ENCODE measurements at regions not wholly inside any gene's neighbourhood (a gene's known extent, or its start where the extent isn't known, plus 50 kb on each side); places are given as distances from the start of the nearest gene placed in this dataset.

DNA sequence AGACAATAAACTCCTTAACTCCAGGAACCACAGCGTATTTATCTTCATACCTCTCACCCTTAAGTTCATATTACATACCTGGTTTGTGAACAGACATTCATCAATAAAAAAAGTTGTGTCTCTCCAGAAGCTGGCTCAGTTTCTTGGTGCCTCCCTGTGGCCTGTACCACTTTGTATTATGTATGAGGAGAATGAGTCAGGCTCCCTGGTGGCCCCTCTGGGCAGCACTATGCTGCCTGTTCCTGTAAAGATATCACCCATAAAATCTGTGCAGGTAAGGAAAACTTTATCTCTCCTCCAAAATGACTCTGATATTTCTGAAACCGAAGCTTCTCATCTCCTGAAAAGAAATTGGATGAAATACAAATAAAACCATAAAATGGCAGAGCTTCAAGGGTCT lies 198.4 kb upstream of the NT5C1B start:
- no peak for DNase-seq (ENCODE audit: low read depth in 2 of 2)

DNA sequence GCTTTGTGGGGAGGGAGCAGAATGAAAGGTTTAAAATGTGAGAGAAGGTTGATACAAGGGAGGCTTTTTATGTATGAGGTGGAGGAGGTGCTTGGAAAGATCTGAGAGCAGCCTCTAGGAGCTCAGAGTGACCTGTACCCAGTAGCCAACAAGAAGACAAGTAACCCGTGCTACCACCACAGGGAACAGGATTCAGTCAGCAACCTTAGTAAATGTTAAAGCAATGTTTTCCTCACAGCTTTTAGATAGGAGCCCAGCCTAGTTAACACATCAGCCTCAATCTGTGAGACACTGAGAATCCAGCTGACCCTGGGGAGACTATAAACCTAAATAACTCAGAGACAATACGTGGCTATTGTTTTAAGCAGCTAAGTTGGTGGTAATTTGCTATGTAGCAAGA lies 194.9 kb upstream of the NT5C1B start:
- DNase-seq (ENCODE audit: low read depth in 2 of 2): no peak

DNA sequence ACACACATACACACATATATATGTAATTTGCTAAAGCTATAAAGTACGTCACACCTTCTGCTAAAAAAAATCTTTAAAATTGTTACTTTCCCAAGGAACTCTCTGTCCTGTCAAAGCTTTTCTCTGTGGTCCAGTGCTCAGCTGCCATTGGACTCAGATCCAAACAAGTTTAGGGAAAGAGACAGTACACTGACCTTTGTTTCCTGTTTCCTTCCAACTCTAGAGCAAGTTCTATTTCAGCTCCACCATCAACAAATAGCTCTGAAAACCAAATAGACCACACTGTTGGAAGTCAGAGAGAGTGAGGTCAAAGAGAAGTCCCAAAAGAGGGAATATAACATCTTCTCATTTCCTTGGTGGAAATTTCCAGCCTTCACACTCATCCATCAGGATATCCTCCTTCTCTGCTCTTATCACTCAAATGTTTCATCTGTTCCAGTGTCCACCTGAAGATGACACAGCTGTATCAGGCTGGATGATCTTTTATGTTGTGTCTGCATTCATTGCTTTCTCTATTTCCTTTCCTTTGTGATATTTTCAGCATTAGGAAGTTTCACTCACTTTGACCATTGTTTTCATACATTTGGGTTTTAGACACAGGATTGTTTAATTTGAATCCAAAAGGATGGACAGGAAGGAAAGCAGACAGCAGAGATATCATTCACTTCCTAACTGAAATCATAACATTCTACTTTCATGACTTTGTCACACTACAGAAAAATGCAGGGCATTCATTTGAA lies 192.3 kb upstream of the NT5C1B start:
- no peak for DNase-seq (ENCODE audit: low read depth in 2 of 2)

DNA sequence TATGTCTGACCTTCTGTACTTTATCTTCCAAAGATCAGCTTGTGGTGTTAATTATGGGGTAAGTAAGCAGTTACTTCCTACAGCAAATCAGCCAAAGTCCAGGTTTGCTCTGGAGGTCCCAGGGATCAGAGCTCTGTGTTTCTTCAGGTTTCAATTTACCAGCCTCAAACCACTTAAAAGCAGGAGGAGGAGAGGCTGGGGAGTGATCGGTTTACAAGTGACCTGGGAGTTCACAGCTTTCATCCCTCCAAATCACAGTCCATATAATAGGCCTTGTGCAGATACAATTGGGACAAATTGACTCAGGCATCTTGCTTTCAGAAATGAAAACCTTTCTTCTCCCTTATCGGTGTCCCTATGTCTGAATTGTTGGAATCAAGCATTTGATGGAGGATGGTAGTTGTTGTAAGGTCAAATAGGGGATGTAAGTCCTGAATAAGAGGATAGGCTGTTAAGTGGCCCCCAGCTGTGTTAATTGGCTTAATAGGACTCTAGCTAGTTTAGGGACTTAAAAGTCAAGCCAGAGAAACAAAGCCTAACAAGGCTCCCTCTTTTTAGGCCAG lies 188.0 kb upstream of the NT5C1B start:
- DNase-seq (ENCODE audit: low read depth in 2 of 2): no peak

DNA sequence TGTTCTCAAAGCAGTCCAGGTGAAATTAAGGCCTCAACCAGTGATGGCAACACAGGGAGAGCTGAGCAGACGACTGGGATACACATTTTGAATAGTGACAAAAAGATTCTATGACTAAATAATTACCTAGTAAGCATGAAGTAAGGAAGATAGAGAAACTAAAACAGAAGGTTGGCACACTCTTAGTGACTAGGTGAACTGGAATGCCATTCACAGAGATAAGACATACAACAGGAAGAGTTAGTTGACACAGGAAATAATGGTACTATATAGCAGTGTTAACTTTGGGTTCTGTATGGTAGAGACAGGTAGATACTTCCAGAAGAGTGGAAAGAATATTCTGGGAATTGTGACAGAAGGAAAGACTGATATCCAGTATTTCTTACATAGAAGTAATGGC lies 181.8 kb upstream of the NT5C1B start:
- no peak for DNase-seq (ENCODE audit: low read depth in 2 of 2)

DNA sequence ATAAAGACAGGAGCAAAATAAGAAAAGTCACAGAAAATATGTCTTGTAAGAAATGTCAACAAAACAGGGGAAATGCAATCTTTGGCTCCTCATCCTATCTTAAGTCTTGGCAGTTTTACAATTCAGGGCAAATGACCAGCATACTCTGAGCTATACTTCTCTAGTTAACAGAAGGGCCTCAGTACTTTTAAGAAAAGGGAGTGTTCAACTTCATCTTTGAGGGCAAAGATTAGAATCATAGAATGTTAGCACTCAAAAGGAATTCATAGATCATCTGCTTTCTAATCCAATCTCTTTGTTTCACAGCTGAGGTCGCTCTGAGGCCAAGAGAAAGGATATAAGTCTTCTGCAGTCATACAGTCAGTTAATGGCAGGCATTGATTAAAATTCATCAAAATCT lies 174.0 kb upstream of the NT5C1B start:
- DNase-seq (ENCODE audit: low read depth in 2 of 2): no peak

DNA sequence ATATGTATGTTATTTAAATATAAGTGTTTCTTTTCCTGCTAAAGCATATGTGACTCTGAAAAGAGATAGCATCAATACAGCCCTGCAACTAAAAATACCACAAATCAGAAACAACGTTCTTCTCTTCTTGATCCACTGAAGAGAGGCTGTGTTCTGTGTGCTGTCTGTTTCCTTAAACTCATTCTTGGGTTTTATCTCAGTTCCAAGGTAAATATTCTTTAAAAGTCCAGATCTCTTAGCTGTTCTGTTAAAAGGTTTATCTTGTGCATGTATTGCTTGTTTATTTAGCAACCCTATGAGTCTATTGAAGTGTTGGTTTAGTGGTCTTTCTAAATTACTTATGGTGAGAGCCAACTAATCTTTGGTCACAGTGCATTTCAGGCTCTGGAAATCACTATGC lies 173.3 kb upstream of the NT5C1B start:
- DNase-seq (ENCODE audit: low read depth in 2 of 2): no peak

DNA sequence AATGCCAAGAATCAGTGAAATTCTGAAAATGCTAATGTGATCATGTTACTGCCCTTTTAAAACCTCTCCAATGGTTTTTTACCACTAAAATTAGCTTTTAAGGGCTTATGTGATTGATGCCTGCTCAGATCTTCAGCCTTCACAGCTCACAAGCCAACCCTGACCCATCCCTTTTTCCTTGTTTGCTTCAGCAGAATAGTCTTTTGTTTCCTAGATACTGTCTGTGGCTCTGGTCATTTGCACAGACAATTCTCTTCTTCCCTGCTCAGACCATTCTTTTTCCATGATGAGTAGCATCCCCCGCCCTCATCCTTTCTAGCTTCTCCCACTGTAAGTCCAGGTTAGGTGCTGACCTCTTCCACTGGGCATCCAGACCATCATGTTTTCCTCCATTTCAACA lies 164.9 kb upstream of the NT5C1B start:
- DNase-seq (ENCODE audit: low read depth in 2 of 2): no peak

DNA sequence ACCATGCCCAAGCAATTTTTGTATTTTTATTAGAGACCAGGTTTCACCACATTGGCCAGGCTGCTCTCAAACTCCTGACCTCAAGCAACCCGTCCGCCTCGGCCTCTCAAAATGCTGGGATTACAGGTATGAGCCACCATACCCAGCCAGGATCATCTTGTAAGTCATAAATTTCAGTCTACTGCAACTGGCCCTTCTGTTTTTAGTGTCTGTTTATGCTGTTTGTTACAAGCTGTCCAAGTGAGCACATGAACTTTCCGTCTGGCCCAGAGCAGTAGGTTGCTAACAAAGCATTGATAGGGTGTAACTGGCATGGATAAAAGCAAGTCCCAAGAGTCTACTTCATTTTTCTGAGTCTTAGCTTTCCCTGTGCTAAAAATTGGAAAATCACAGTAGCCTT lies 164.4 kb upstream of the NT5C1B start:
- DNase-seq (ENCODE audit: low read depth in 2 of 2): no peak

DNA sequence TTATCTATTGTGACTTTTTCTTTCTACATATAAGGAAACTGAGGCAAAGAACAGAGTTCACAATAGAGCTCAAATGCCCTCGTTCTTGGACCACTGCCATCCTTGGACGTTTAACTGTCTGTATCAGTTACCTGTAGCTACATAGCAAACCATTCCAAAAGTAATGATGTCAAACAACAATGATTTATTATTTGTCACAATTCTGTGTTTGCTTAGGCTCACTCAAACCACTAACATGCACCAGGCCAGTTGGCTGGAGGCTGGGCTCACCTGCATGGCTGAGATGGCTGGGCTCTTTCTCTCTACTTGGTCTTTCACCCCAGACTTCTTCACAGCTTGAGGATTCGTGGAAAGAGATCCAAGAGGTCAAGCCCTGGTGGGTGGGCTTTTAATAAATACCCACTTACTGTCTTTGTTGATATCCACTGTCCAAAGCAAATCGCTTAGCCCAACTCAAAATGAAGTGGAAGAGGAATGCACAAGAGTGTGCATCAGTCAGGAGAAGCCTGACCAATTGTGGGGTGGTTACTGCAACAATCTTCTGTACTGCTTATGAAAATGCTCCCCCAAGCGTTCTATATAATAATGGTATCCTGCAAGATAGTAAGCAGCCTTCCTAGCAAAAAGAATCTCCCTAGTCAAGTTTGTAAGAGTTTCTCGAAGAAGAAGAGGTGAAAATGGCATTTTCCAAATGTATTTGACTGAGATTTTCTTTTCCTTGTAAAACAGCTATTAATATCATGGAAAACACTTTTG lies 163.5 kb upstream of the NT5C1B start:
- no peak for DNase-seq (ENCODE audit: low read depth in 2 of 2)

DNA sequence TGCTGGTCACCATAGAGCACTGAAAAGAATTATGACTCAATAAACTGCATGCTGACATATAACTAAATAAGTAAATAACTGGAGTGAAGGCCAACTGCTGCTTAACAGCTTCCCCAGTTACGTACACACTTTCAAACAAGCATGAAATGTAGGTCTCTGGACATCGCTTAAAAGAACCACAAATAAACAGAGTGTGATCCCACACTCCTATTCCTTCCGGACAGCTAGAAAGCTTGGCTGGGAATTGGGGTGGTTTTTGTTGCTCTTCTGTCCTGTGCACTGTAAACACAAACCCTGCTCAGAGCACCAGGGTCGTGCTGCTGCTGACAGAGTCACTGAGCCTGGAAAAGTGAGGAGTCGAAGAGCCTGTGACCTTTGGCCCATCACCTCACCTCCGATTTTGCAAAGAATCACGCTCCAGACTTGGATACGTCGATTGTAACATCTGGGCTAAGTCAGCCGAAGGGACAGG lies 162.7 kb upstream of the NT5C1B start:
- DNase-seq (ENCODE audit: low read depth in 2 of 2): no peak

DNA sequence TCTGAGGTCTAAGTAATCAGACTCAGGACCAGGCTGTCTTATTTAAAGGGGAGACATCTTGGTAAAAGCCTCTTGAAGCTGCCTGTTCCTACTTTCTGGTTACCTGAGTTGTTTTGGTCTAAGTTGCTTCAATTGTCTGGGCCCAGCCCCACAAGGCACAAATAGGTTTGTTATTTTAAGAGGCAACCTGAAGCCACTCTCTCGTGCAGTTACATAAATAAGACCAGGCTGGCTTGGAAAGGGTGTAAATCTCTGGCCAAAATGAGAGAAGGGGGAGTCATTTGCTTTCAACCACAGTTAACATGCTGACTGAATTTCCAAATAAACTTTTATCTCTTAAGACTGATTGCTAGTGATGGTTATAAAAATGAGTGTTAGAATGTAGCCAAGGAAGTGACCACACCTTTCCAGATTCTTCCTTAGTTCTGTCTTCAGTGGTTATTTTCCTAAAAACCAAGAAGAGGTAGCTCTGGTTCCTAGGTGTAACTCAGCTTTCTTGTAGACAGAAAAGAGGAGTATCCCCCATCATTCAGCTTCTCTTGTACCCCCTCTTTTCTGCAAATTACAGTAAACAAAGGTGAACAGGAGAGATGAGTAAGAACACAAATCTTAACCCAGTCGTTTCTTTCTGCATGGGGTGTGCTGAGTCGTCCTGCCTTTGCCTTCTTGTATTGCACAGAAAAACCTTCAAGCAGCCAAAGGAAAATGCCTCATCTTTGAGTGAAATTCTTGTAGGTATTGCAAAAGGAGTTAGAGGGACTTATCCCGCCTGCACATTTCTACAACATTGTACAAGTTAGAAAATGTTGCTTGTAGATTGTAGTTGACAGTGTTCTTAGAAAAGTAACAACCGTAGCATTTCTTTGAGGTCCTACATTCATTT lies 161.5 kb upstream of the NT5C1B start:
- no peak for DNase-seq (ENCODE audit: low read depth in 2 of 2)

DNA sequence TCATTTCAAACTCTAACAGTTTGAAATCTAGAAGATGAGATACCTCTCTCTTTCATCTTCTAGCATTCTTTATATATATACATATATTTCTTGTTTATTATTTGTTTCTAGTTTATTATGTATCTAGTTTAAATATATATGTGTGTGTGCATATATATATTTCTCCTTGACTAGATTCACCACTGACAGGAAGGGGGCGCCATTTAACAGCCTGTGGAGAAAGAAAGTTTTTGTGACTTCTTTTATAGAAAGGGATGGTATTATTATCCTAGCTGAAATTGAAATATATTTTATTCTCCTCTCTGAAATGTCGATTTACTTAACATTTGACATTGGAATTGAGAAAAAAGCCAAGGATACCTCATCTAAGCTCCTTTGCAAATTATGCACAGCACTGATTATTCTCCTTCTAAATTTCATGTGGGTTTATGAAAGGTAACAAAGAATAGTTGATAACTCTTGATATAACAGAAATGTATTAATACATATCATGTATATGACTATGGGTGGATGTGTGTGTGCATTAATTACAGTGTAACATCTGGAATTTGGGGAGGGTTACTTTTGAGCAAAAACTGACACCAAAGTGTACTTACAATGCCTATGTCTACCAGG lies 160.7 kb upstream of the NT5C1B start:
- peak; percentile 2 to 16 for DNase-seq (ENCODE audit: low read depth in 2 of 2)

DNA sequence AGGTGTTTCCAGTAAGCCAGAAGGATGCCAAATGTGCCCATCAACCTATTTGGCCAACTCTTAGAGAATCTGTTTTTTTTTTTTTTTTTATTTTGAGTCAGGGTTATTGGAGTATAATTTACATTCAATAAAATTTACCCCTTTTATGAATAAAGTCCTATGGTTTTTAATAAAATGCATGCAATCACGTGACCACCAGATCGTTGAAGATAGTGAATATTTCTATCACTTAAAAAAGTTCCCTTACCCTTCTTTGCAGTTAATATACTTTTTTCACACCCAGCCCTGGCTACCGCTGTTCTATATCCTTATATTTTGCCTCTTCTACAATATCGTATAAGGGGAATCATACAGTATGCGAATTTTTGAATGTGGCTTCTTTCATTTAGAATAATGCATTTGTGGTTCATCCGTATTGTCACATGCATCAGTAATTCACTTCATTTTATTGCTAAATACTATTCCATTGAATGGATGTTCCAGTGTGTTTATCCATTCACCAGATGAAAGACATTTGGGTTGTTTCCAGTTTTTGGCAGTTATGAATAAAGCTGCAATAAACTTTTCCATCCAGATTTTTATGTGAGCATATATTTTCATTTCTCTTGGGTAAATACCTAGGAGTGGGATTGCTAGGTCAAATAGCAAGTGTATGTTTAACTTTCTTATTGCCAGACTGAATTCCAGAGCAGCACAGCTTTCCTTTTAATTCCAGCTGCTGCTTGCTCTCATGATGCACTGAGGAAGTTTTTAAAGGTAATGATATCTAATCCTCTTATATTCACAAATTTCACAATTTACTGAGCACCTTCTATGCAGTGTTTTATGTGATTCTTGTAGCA lies 156.3 kb upstream of the NT5C1B start:
- DNase-seq (ENCODE audit: low read depth in 2 of 2): no peak

DNA sequence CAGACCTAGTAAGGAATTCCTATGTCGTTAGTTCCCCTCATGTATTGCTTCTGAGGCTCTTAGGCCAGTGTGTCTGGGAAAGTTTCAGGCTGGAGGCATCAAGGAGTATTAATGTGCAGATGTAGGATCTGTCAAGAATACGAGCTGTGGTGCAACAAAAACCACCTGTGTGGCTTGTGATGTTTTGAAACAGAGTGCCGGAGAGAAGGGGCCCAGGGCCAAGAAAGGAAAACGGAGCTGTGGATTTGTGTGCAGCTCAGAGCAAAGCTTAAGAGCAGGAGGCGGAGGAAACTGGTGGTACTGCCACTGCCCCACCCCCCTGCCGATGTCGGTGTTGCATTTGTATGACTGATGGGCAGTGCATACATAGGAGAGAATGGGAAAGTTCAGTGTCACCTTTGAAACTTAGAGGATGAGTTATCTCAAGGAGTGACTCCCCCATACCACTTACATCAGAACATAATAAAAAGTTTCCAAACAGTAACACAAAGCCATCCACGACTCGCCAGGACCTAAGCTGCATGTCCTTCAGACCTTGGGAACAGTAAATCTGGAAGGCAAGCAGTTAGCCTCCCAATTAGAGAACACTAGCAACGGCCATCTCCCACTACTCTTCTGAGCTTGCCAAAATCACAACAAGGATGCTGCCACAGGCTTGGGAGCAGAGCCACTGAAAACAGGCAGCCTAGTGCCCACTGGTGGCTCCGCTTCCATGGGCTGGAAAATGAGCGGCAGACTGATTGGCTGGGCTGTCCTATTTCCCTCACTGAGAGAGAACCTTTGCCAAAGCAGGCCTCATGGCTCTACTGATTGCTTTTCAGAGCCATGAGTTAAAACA lies 152.7 kb upstream of the NT5C1B start:
- DNase-seq (ENCODE audit: low read depth in 2 of 2): no peak

DNA sequence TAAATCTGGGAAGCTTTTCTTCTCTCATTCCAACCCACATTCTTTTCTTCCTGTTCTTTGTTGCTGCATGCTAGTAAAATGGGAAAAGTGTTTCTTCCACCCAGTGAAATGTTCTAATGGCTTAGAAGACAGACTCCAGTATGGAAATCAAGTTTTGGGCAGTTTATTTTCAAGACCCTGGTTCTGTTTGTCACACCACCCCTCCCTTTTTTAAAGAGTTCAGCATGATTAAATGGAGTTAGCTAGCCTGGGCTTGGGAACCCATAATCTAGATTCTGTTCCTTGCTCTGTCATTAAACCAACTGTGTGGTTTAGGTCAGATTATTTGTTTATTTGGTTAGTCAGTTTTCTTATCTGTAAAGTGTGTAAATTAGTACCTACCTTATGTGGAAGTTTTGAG lies 151.8 kb upstream of the NT5C1B start:
- DNase-seq (ENCODE audit: low read depth in 2 of 2): no peak

DNA sequence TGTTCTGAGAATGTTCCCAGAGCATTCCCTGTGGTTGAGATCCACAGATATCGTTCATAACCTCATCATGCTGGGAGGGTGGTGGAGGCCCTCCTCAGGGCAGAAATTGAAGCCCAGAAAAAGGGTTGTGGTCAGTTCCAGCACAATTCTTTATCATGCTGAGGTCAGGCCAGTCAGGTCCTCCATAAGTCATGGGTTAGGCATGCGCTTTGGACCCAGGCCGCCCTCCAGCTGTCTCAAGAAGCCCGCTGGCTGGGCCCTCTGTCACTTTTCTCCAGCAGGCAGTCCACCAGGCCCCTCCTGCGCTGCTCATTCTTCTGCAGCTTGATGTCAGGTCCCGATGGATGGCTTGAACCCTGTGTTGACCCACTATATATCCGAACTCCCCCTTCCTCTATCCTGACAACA lies 151.1 kb upstream of the NT5C1B start:
- no peak for DNase-seq (ENCODE audit: low read depth in 2 of 2)

DNA sequence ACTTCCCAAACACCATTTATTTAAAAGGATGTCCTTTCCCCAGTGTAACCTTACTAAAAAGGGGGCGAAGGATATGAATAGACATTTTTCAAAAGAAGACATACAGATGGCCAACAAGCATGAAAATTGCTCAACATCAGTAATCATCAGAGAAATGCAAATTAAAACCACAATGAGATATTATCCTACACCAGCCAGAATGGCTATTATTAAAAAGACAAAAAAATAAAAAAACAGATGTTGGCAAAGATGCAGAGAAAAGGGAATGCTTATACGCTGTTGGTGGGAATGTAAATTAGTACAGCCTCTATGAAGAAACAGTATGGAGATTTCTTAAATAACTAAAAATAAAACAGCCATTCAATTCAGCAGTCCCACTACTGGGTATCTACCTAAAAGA lies 142.3 kb upstream of the NT5C1B start:
- no peak for DNase-seq (ENCODE audit: low read depth in 2 of 2)

DNA sequence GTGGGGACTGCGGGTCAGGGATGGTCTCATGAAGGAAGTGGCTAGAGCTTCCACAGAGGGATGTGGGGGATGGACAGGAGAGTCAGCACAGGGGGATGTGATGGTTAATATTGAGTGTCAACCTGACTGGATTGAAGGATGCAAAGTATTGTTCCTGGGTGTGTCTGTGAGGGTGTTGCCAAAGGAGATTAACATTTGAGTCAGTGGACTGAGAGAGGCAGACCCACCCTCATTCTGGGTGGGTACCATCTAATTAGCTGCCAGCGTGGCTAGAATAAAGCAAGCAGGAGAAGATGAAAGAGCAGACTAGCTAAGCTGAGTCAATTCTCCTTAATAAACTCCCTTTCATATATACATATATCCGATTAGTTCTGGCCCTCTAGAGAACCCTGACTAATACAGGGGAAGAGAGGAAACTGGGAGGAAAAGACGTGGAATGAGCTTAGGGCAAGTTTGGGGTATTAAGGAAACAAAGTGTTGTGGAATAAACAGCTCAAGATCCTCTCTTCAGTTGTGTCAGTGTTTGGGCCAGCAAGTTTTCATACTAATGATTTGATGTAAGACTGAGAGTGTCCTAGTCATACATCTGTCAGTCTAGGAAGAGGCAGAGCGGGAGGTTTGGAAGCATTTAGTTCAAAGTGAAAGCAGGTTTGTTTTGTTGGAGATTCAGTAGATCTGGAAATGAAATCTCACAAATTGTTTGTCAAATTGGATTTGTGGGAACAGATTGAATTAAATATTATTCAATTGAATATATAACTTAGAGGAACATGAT lies 135.2 kb upstream of the NT5C1B start:
- DNase-seq (ENCODE audit: low read depth in 2 of 2): no peak

Data from stimulated activated CD8-positive, alpha-beta memory T cell treated with anti-CD3 and anti-CD28 coated beads, Interleukin-15, amount 100 ng/mL, for 48 hours (primary cell).